NCI-H1105 (cell line): ENCODE measurements at regions not wholly inside any gene's neighbourhood (a gene's known extent, or its start where the extent isn't known, plus 50 kb on each side); places are given as distances from the start of the nearest gene placed in this dataset.

Experiments used
- DNase-seq: peaks from one replicate; lab custom pipeline; 2025; lab: John Stamatoyannopoulos, UW

- no peak for DNase-seq
These were observed 181.1 kb upstream of the UBL3 start for GRCh38 chr13:30031488-30031887.

GRCh38 chr13:30030141-30030750 lies 179.8 kb upstream of the UBL3 start:
- DNase-seq, result no peak

- DNase-seq, result no peak
These were observed 177.4 kb upstream of the UBL3 start for GRCh38 chr13:30027569-30028455.

DNA sequence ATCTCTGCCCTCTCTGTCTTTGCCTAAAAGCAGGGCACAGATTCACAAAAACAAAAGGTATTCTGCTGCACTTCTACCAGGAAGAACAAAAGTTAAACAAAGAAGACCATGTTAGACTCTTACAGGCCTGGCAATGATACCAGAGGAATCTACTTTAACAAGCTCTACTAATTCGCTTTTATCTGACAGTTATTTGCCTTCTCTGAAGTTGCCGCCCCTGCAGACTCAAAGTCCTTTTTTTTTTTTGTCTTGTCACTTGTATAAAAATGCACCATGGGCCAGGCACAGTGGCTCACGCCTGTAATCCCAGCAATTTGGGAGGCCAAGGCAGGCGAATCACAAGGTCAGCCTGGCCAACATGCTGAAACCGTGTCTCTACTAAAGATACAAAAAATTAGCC lies 176.5 kb upstream of the UBL3 start:
- no peak for DNase-seq

GRCh38 chr13:30026093-30026492 lies 175.7 kb upstream of the UBL3 start:
- no peak for DNase-seq

- no peak for DNase-seq
These were observed 174.9 kb upstream of the UBL3 start for GRCh38 chr13:30025351-30025750.

GRCh38 chr13:30024125-30024865 lies 173.9 kb upstream of the UBL3 start:
- DNase-seq, result no peak

GRCh38 chr13:30023196-30023895 lies 172.9 kb upstream of the UBL3 start:
- DNase-seq, result no peak

DNA sequence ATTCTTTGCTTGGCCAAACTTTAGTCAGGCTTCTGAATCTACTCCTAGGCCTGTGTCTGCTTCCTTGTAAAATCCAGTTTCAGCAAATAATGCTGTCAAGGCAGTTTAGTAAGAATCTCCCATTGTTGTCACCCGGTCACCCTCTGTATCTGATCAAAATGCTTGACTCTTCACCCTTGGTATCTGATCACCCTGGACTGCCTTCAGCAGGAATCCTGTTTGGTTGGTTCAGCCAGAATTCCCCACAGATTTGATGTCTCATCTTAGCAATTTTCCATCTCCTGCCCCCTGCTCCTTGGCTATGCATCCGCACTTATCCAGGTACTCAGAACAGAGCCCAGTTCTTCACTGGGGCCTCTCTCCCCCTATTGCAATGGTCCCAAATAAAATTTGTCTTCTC lies 172.4 kb upstream of the UBL3 start:
- DNase-seq, result no peak

DNA sequence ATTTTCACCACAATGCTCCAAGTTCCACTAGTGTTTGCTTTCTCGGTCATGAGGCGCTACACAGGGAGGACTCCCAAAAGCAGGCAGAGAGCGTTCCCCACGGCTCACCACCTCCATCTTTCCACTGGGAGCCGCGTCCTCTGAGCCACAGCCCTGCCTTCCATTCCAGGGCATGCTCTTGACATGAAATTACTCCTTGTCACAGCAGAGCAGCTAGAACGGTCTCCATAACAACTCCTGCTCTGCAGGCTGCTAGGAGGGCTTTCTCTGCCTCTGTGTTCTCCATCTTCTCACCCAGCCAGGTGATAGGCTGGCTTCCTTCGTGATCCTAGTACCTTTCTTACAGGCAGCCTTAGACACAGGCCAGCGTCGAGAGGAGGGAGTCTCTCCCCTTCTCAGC lies 171.8 kb upstream of the UBL3 start:
- no peak for DNase-seq

GRCh38 chr13:30021611-30022010 lies 171.2 kb upstream of the UBL3 start:
- no peak for DNase-seq

- DNase-seq, result no peak
These were observed 170.4 kb upstream of the UBL3 start for GRCh38 chr13:30020726-30021312.

DNA sequence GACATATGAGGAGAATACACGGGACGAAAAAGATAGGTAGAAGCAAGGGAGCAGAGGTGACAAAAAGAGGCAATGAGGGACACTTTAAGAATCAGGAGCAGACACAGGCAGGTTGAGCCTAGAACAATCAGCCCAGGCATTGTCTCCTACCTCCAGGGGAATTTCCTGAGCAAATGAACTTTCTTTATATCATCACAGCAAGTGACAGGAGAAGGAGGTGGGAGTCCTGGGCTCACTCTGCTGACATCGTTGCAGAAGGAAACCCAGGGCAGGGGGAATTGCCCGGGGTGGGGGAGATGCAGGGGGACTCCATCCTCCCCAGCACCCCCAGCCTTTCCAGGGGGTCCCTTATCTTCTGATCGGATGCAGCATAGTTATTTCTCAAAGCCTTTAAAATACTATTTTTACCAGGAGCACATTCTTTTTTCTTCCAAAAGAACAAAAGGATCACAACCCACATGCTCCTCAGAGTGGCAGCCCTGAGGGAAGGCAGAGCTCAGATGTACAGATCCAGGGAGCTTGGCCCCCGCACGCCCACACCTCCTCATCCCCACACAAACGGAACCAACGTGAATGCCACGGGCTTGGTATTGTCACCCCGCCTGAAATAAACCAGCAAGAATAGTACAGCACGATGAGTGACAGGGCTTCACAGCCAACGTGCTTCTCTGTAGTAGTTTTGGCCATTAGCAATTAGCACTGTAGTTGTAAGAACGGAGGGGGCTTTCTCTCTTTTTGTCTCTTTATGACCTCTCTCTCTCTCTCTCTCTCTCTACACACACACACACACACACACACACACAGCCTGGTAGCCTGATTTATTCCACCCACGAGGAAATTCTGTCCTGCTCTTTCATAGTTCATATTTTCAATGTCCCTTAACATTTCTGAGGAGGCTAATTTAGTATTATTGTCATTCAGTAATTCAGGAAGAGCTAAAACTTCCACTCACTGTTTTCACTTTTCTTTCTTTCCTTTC lies 169.5 kb upstream of the UBL3 start:
- no peak for DNase-seq

GRCh38 chr13:30017880-30018279 lies 167.5 kb upstream of the UBL3 start:
- DNase-seq, result no peak

- no peak for DNase-seq
These were observed 166.0 kb upstream of the UBL3 start for GRCh38 chr13:30016398-30016797.

GRCh38 chr13:30009411-30009810 lies 159.0 kb upstream of the UBL3 start:
- DNase-seq, result no peak

GRCh38 chr13:30006246-30006645 lies 155.8 kb upstream of the UBL3 start:
- DNase-seq, result no peak

- no peak for DNase-seq
These were observed 153.8 kb upstream of the UBL3 start for GRCh38 chr13:30004204-30004603.

DNA sequence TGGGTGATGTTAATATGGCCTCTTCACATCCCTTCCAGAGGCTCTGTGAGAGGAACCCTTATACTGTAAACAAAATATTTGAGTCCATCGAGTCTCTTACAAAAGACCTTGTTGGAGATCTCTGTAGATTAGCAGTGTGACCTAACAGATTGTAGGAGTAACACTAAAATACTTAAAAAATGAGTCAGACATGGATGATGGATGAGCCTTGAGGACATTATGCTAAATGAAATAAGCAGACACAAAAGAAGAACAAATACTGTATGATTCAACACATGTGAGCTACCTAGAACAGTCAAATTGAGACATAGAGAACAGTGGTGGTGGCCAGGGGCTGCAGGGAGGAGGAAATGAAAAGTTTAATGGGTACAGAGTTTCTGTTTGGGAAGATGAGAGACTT lies 152.2 kb upstream of the UBL3 start:
- DNase-seq, result no peak

- DNase-seq, result no peak
These were observed 150.0 kb upstream of the UBL3 start for GRCh38 chr13:30000370-30000765.
